ENCODE measurements at regions not wholly inside any gene's neighbourhood (a gene's known extent, or its start where the extent isn't known, plus 50 kb on each side); places are given as distances from the start of the nearest gene placed in this dataset.

- no peak overlapping the region for H3K4me3 ChIP-seq
- TF ChIP-seq CTCF (IDR thresholded peaks at IDR 0.05): no peak
- 80 to 85% (median 84%) methylated on average over 7 of the region's 7 CpGs for WGBS, 3 donors
- H3K36me3 ChIP-seq (ENCODE audit: insufficient read depth in 1 of 2, low read depth in 1 of 2): no peaks in the 10 kb centered on the region
- H3K9me3 ChIP-seq: no peaks in the 10 kb centered on the region
- ATAC-seq (no peak), DNase-seq (no peak)
- H3K4me1 ChIP-seq: no peaks in the 10 kb centered on the region
- intact Hi-C loops (cut with DNase I): no loop called here
- no peak overlapping the region for H3K27ac ChIP-seq
- H3K27me3 ChIP-seq (ENCODE audit: insufficient read depth in 3 of 3, low read length in 2 of 3): no peaks in the 10 kb centered on the region
Observed at GRCh38 chr5:110063640-110064602, 374.2 kb downstream of the MAN2A1 start.

GRCh38 chr5:110064603-110065268, 375.0 kb downstream of the MAN2A1 start:
- no peak overlapping the region for H3K4me3 ChIP-seq
- ATAC-seq (no peak), DNase-seq (no peak)
- no peaks in the 10 kb centered on the region for H3K9me3 ChIP-seq
- H3K27me3 ChIP-seq (ENCODE audit: insufficient read depth in 3 of 3, low read length in 2 of 3): no peaks in the 10 kb centered on the region
- intact Hi-C loops (cut with DNase I): no loop called here
- TF ChIP-seq CTCF (IDR thresholded peaks at IDR 0.05): no peak
- no peaks in the 10 kb centered on the region for H3K36me3 ChIP-seq (ENCODE audit: insufficient read depth in 1 of 2, low read depth in 1 of 2)
- H3K4me1 ChIP-seq: no peaks in the 10 kb centered on the region
- 67 to 86% (median 70%) methylated on average over 4 of the region's 4 CpGs for WGBS, 3 donors
- H3K27ac ChIP-seq: no peak overlapping the region

GRCh38 chr5:110070836-110071235, 381.1 kb downstream of the MAN2A1 start:
- 79 to 83% (median 79%) methylated on average over 4 of the region's 4 CpGs for WGBS, 3 donors
- Histone ChIP-seq H3K27ac (no peak overlapping the region), H3K27me3 (ENCODE audit: insufficient read depth in 3 of 3, low read length in 2 of 3) (no peaks in the 10 kb centered on the region), H3K4me3 (no peak overlapping the region), H3K36me3 (ENCODE audit: insufficient read depth in 1 of 2, low read depth in 1 of 2) (no peaks in the 10 kb centered on the region), H3K9me3 (peaks cover 6% of the 10 kb centered on the region), H3K4me1 (no peaks in the 10 kb centered on the region)
- intact Hi-C loops (cut with DNase I): no loop called here
- ATAC-seq (no peak), DNase-seq (no peak)
- no peak for TF ChIP-seq CTCF (IDR thresholded peaks at IDR 0.05)

GRCh38 chr5:110072651-110073050, 382.9 kb downstream of the MAN2A1 start:
- DNase-seq: no peak
- no peak for TF ChIP-seq CTCF (IDR thresholded peaks at IDR 0.05)
- Histone ChIP-seq H3K27me3 (ENCODE audit: insufficient read depth in 3 of 3, low read length in 2 of 3) (peaks cover 0 to 4% (median 0%) of the 10 kb centered on the region in 3 donors), H3K4me3 (no peak overlapping the region), H3K36me3 (ENCODE audit: insufficient read depth in 1 of 2, low read depth in 1 of 2) (no peaks in the 10 kb centered on the region), H3K9me3 (peaks cover 6% of the 10 kb centered on the region), H3K27ac (no peak overlapping the region), H3K4me1 (no peaks in the 10 kb centered on the region)
- ATAC-seq: no peak
- intact Hi-C loops (cut with DNase I): no loop called here

Measured in psoas muscle (tissue), 7 donors.